Mucosa of rectum (tissue), 2 donors: ENCODE measurements at regions not wholly inside any gene's neighbourhood (a gene's known extent, or its start where the extent isn't known, plus 50 kb on each side); places are given as distances from the start of the nearest gene placed in this dataset.

Experiments used
- H3K27ac ChIP-seq, 2 donors: one replicate each; pipeline ENCODE4 v1.7.0; 2013; ENCODE audit warnings: inconsistent platforms in 2 of 2, low read depth in 2 of 2, low read length in 2 of 2
- H3K27me3 ChIP-seq, 2 donors: one replicate each; pipeline ENCODE4 v1.7.0; 2013; ENCODE audit warnings: low read length in 2 of 2; ENCODE audit not compliant: control insufficient read depth in 2 of 2, insufficient read depth in 2 of 2
- H3K36me3 ChIP-seq, 2 donors: one replicate each; pipeline ENCODE4 v1.7.0; 2013; ENCODE audit warnings: low read length in 2 of 2; ENCODE audit not compliant: control insufficient read depth in 2 of 2, insufficient read depth in 2 of 2
- H3K4me1 ChIP-seq, 2 donors: one replicate each; pipeline ENCODE4 v1.7.0; 2013; ENCODE audit warnings: low read length in 2 of 2, mild to moderate bottlenecking in 1 of 2; ENCODE audit not compliant: control insufficient read depth in 2 of 2, insufficient read depth in 2 of 2
- H3K4me3 ChIP-seq, 2 donors: one replicate each; pipeline ENCODE4 v1.7.0; 2013; ENCODE audit warnings: low read length in 2 of 2
- H3K9ac ChIP-seq, 2 donors: one replicate each; pipeline ENCODE4 v1.7.0; 2013; ENCODE audit warnings: low read length in 2 of 2, low read depth in 1 of 2, mild to moderate bottlenecking in 1 of 2
- H3K9me3 ChIP-seq, 2 donors: one replicate each; pipeline ENCODE4 v1.7.0; 2013; ENCODE audit warnings: low read length in 2 of 2; ENCODE audit not compliant: control insufficient read depth in 2 of 2
- donor health status: healthy.
- donor health status: Normal muscosa, but diverticular disease.

GRCh38 chr7:138169441-138169851 is 93.2 kb downstream of the AKR1D1 start:
- Histone ChIP-seq H3K4me1 (no peaks in the 10 kb centered on the region), H3K27ac (no peak overlapping the region), H3K4me3 (no peak overlapping the region), H3K36me3 (no peaks in the 10 kb centered on the region), H3K27me3 (no peaks in the 10 kb centered on the region), H3K9ac (no peak overlapping the region), H3K9me3 (peaks cover 0 to 5% of the 10 kb centered on the region in 2 donors)

DNA sequence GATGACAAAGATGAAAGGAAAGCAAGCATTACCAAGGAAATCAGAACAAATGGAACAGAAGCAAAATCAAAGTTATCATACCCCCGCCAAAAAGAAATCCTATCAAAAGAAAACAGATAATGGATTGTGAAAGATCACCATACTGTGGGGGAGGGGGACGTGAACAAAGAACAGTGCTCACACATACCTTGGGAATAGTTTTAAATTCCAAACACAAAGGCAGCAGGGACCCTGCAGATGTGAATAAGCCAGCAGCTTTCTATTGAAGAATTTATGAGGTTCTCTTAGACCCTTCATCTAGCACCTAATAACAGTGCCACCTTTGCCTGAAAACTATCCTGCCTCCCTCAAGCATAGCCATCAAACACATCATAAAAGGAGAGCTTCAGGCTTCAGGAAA is 94.0 kb downstream of the AKR1D1 start:
- no peak overlapping the region for H3K9ac ChIP-seq
- peaks cover 0 to 4% of the 10 kb centered on the region in 2 donors for H3K9me3 ChIP-seq
- H3K4me3 ChIP-seq = no peak overlapping the region
- no peaks in the 10 kb centered on the region for H3K36me3 ChIP-seq
- no peaks in the 10 kb centered on the region for H3K4me1 ChIP-seq
- H3K27me3 ChIP-seq = no peaks in the 10 kb centered on the region
- H3K27ac ChIP-seq = no peak overlapping the region

DNA sequence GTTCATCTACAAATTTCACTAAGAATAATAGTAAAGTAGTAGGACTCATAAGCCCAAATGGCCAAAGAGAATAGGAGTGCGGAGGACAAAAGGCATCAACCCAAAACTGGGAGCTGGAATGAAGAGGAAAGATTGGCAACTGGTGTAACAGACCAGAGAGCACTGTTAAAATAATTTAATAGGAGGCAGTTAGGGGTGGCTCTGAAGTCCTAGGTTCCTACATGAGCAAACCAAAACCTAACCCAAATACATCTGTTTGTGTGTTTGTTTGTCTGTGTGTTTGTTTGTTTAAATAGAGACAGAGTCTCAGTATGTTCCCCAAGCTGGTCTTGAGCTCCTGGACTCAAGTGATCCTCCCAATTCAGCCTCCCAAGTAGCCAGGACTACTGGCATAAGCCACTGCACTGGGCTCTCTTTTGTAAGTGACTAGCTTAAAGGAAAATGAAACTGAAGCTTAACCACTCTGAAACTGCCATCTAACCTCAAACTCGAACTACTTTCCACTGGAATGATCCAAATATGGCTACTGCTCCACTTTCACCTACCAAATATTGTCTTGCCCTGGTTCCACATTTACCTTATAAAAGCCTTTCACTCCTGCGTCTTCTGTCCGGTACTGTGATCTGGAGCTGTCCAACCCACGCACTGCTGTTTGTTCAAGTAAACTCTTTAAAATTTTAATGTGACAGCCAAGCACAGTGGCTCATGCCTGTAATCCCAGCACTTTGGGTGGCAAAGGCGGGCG is 94.9 kb downstream of the AKR1D1 start:
- Histone ChIP-seq H3K4me3 (no peak overlapping the region), H3K27ac (no peak overlapping the region), H3K4me1 (no peaks in the 10 kb centered on the region), H3K36me3 (no peaks in the 10 kb centered on the region), H3K9me3 (peaks cover 0 to 4% of the 10 kb centered on the region in 2 donors), H3K27me3 (no peaks in the 10 kb centered on the region), H3K9ac (no peak overlapping the region)

GRCh38 chr7:138173548-138173947 is 97.3 kb downstream of the AKR1D1 start:
- Histone ChIP-seq H3K27me3 (no peaks in the 10 kb centered on the region), H3K9ac (no peak overlapping the region), H3K36me3 (no peaks in the 10 kb centered on the region), H3K4me1 (no peaks in the 10 kb centered on the region), H3K4me3 (no peak overlapping the region), H3K9me3 (peaks cover 0 to 4% of the 10 kb centered on the region in 2 donors), H3K27ac (no peak overlapping the region)

DNA sequence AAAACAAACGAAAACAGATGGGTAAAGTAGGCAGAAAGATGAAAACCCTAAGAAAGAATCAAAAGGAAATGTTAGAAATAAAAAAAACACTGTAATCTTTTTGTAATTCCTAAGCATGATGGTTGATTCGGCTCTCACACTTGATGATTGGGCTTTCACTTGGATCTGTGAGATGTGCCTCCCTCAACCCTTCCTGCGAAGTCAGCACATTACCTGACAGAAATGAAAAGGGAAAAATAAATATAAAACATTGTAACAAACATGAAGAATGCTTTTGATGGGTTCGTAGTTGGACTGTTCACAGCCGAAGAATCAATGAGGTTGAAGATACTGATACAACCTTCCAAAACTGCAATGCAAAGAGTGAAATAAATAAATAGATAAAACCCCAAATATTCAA is 99.8 kb downstream of the AKR1D1 start:
- H3K4me3 ChIP-seq = no peak overlapping the region
- no peaks in the 10 kb centered on the region for H3K36me3 ChIP-seq
- no peaks in the 10 kb centered on the region for H3K4me1 ChIP-seq
- peaks cover 0 to 4% of the 10 kb centered on the region in 2 donors for H3K9me3 ChIP-seq
- no peak overlapping the region for H3K27ac ChIP-seq
- H3K27me3 ChIP-seq = no peaks in the 10 kb centered on the region
- no peak overlapping the region for H3K9ac ChIP-seq

DNA sequence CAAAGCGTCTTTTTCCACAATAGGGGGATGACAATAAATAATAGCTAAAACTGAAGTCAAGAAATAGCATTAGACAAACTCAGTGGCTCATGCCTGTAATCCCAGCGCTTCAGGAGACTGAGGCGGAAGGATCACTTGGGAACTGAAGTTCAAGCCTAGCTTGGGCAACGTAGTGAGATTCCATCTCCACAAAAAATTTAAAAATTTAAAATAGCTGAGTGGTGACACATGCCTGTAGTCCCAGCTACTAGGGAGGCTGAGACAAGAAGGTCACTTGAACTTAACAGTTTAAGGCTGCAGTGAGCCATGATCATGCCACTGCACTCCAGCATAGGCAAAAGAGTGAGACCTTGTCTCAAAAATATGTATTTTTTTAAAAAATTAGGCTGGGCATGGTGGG is 107.9 kb downstream of the AKR1D1 start:
- no peaks in the 10 kb centered on the region for H3K36me3 ChIP-seq
- H3K4me3 ChIP-seq = no peak overlapping the region

DNA sequence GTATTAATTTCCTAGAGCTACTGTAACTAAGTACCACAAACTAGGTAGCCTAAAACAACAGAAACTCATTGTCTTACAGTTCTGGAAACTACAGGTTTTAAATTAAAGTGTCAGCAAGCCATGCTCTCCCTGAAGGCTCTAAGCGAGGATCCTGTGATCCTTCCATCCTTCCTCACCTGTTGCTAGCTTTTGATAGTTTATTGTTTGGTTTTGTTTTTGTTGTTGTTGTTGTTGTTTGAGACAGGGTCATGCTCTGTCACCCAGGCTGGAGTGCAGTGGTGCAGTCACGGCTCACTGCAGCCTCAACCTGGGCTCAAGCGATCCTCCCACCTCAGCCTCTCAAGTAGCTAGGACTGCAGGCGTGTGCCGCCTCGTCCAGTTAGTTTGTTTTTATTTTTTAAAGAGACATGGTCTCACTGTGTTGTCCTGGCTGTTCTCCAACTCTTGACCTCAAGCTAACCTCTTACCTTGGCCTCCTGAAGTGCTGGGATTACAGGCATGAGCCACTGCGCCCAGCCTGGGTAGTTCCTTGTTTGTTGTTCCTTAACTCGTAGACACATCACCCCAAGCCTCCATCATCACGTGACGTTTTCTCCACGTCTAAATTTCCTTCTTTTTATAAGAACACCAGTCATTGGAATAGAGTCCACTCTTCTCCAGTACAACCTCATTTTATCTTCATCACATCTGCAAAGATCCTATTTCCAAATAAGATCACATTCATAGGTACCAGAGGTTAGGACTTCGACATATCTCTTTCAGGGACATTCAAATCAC is 109.1 kb downstream of the AKR1D1 start:
- Histone ChIP-seq H3K9ac (no peak overlapping the region), H3K27me3 (no peaks in the 10 kb centered on the region), H3K4me3 (no peak overlapping the region), H3K27ac (no peak overlapping the region), H3K4me1 (no peaks in the 10 kb centered on the region), H3K36me3 (no peaks in the 10 kb centered on the region), H3K9me3 (no peaks in the 10 kb centered on the region)

More for the DNA sequence above, 107.9 kb downstream of the AKR1D1 start:
- Histone ChIP-seq H3K27me3 (no peaks in the 10 kb centered on the region), H3K9ac (no peak overlapping the region), H3K9me3 (no peaks in the 10 kb centered on the region), H3K4me1 (no peaks in the 10 kb centered on the region), H3K27ac (no peak overlapping the region)

DNA sequence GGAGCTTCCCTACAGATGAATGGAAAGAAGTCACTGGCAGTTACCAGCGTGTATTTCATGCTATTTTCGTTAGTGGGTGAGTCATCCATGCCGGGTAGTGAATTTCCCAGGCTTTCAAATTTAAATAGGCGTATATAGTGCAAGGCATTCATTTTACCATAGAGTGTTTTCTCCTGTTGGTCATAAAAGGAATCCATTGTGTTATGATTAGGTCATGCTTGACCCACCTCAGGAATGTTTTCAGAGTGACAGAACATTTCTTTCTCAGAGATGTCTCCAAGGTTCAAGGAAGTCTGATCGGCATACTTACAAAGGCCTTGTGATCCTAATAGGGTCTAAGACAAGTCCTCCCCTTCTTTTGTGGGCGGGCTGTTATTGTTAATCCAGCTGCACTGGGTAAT is 110.7 kb downstream of the AKR1D1 start:
- H3K27ac ChIP-seq = no peak overlapping the region
- no peaks in the 10 kb centered on the region for H3K4me1 ChIP-seq
- no peaks in the 10 kb centered on the region for H3K27me3 ChIP-seq
- no peak overlapping the region for H3K4me3 ChIP-seq
- H3K9me3 ChIP-seq = no peaks in the 10 kb centered on the region
- H3K36me3 ChIP-seq = no peaks in the 10 kb centered on the region
- no peak overlapping the region for H3K9ac ChIP-seq

- no peaks in the 10 kb centered on the region for H3K27me3 ChIP-seq
- H3K27ac ChIP-seq = no peak overlapping the region
- no peak overlapping the region for H3K4me3 ChIP-seq
- no peaks in the 10 kb centered on the region for H3K36me3 ChIP-seq
- no peaks in the 10 kb centered on the region for H3K9me3 ChIP-seq
- H3K9ac ChIP-seq = no peak overlapping the region
- no peaks in the 10 kb centered on the region for H3K4me1 ChIP-seq
These were observed 112.1 kb downstream of the AKR1D1 start for GRCh38 chr7:138188290-138188858.

GRCh38 chr7:138194567-138194966 is 118.3 kb downstream of the AKR1D1 start:
- no peak overlapping the region for H3K4me3 ChIP-seq
- H3K9me3 ChIP-seq = no peaks in the 10 kb centered on the region
- H3K27me3 ChIP-seq = no peaks in the 10 kb centered on the region
- no peaks in the 10 kb centered on the region for H3K4me1 ChIP-seq
- H3K9ac ChIP-seq = no peak overlapping the region
- H3K27ac ChIP-seq = no peak overlapping the region
- H3K36me3 ChIP-seq = no peaks in the 10 kb centered on the region
